Astrocyte (in vitro differentiated cells and primary cell): ENCODE measurements at regions not wholly inside any gene's neighbourhood (a gene's known extent, or its start where the extent isn't known, plus 50 kb on each side); places are given as distances from the start of the nearest gene placed in this dataset.

Experiments
- EZH2 ChIP-seq: IDR thresholded peaks from 2 replicates; pipeline ENCODE4 v1.6.1; 2012; ENCODE audit warnings: mild to moderate bottlenecking, low read length, inconsistent platforms; ENCODE audit not compliant: insufficient read depth
- TF ChIP-seq, protein P1 (sequence below): IDR thresholded peaks from 2 replicates; pipeline ENCODE4 v1.5.1; 2011; ENCODE audit warnings: low read depth, mild to moderate bottlenecking, inconsistent platforms, low read length, moderate library complexity; ENCODE audit not compliant: insufficient read depth

- TF ChIP-seq, protein P1, sequence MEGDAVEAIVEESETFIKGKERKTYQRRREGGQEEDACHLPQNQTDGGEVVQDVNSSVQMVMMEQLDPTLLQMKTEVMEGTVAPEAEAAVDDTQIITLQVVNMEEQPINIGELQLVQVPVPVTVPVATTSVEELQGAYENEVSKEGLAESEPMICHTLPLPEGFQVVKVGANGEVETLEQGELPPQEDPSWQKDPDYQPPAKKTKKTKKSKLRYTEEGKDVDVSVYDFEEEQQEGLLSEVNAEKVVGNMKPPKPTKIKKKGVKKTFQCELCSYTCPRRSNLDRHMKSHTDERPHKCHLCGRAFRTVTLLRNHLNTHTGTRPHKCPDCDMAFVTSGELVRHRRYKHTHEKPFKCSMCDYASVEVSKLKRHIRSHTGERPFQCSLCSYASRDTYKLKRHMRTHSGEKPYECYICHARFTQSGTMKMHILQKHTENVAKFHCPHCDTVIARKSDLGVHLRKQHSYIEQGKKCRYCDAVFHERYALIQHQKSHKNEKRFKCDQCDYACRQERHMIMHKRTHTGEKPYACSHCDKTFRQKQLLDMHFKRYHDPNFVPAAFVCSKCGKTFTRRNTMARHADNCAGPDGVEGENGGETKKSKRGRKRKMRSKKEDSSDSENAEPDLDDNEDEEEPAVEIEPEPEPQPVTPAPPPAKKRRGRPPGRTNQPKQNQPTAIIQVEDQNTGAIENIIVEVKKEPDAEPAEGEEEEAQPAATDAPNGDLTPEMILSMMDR: no peak
- no peak for TF ChIP-seq EZH2
These were observed 1973.9 kb upstream of the LRRTM1 start for GRCh38 chr2:82278416-82278815.
